SK-N-MC (cell line): ENCODE measurements at regions not wholly inside any gene's neighbourhood (a gene's known extent, or its start where the extent isn't known, plus 50 kb on each side); places are given as distances from the start of the nearest gene placed in this dataset.

ENCODE experiments used
- DNase-seq: peaks from one replicate; pipeline ENCODE4 v3.0.0-alpha.2; 2011; ENCODE audit warnings: low read depth, low spot score
- H3K27ac ChIP-seq: fragments of 200-600 bp; sonication (generic); 2 replicates; pipeline ENCODE4 v1.5.1; 2016; ENCODE audit warnings: mixed run types
- H3K36me3 ChIP-seq: fragments of 200-600 bp; sonication (generic); 2 replicates; pipeline ENCODE4 v1.6.1; 2017; ENCODE audit warnings: antibody characterized with exemption, low read length, mixed read lengths; ENCODE audit not compliant: insufficient read depth
- H3K4me3 ChIP-seq: fragments of 200-600 bp; sonication (generic); 2 replicates; pipeline ENCODE4 v1.5.1; 2016
- H3K9ac ChIP-seq: fragments of 200-600 bp; sonication (generic); 2 replicates; pipeline ENCODE4 v1.8.0; 2017; ENCODE audit warnings: mixed run types, mixed read lengths; ENCODE audit not compliant: insufficient read length
- H3K9me3 ChIP-seq: fragments of 200-600 bp; sonication (generic); 2 replicates; pipeline ENCODE4 v1.6.1; 2017; ENCODE audit warnings: low read depth, mild to moderate bottlenecking, antibody characterized with exemption, low read length, moderate library complexity, mixed read lengths
- EZH2 ChIP-seq: fragments of 200-600 bp; sonication (generic); IDR thresholded peaks from one replicate; pipeline ENCODE4 v1.6.1; 2017; ENCODE audit warnings: antibody characterized with exemption
- FOXP2 ChIP-seq: optimal IDR thresholded peaks from 2 replicates; pipeline ENCODE3; 2011; ENCODE audit warnings: mild to moderate bottlenecking, moderate library complexity; ENCODE audit not compliant: insufficient read depth; ENCODE audit errors: extremely low read length, control extremely low read depth
- POLR2AphosphoS5 ChIP-seq: IDR thresholded peaks from 2 replicates; pipeline ENCODE4 v1.6.1; 2012; ENCODE audit warnings: mild to moderate bottlenecking, low read depth, low read length, borderline replicate concordance

- no peak for DNase-seq
Observed at GRCh38 chr3:193794002-193794881, 201.2 kb downstream of the OPA1 start.

GRCh38 chr3:193795062-193795690, 202.2 kb downstream of the OPA1 start:
- no peak overlapping the region for H3K4me3 ChIP-seq
- H3K9ac ChIP-seq = no peak overlapping the region
- H3K9me3 ChIP-seq = no peaks in the 10 kb centered on the region
- no peak for TF ChIP-seq FOXP2
- TF ChIP-seq POLR2AphosphoS5 = no peak
- no peak for TF ChIP-seq EZH2
- no peaks in the 10 kb centered on the region for H3K36me3 ChIP-seq
- no peak overlapping the region for H3K27ac ChIP-seq
- DNase-seq = no peak

More at GRCh38 chr3:193794002-193794881, 201.2 kb downstream of the OPA1 start:
- Histone ChIP-seq H3K36me3 (no peaks in the 10 kb centered on the region), H3K9ac (no peak overlapping the region), H3K9me3 (no peaks in the 10 kb centered on the region), H3K27ac (no peak overlapping the region), H3K4me3 (no peak overlapping the region)
- TF ChIP-seq FOXP2 (no peak), POLR2AphosphoS5 (no peak), EZH2 (no peak)

GRCh38 chr3:193796089-193796488, 203.1 kb downstream of the OPA1 start:
- no peak overlapping the region for H3K4me3 ChIP-seq
- no peak for TF ChIP-seq POLR2AphosphoS5
- TF ChIP-seq FOXP2 = no peak
- no peak for TF ChIP-seq EZH2
- no peaks in the 10 kb centered on the region for H3K36me3 ChIP-seq
- no peak overlapping the region for H3K9ac ChIP-seq
- H3K9me3 ChIP-seq = no peaks in the 10 kb centered on the region
- H3K27ac ChIP-seq = no peak overlapping the region
- no peak for DNase-seq

- Histone ChIP-seq H3K36me3 (no peaks in the 10 kb centered on the region), H3K4me3 (no peak overlapping the region), H3K27ac (no peak overlapping the region), H3K9ac (no peak overlapping the region), H3K9me3 (no peaks in the 10 kb centered on the region)
- no peak for DNase-seq
- TF ChIP-seq EZH2 (no peak), FOXP2 (no peak), POLR2AphosphoS5 (no peak)
Observed at GRCh38 chr3:193797566-193797965, 204.6 kb downstream of the OPA1 start.

GRCh38 chr3:193798051-193798450, 205.0 kb downstream of the OPA1 start:
- no peak overlapping the region for H3K4me3 ChIP-seq
- no peak overlapping the region for H3K9ac ChIP-seq
- TF ChIP-seq EZH2 (no peak), POLR2AphosphoS5 (no peak), FOXP2 (no peak)
- DNase-seq = no peak
- H3K36me3 ChIP-seq = no peaks in the 10 kb centered on the region
- H3K9me3 ChIP-seq = no peaks in the 10 kb centered on the region
- no peak overlapping the region for H3K27ac ChIP-seq

- Histone ChIP-seq H3K27ac (peak overlapping the region; percentile 9; the same call in 1 of the 2 replicates), H3K9ac (no peak overlapping the region), H3K9me3 (no peaks in the 10 kb centered on the region), H3K36me3 (no peaks in the 10 kb centered on the region), H3K4me3 (no peak overlapping the region)
- no peak for TF ChIP-seq FOXP2
- no peak for TF ChIP-seq EZH2
- no peak for DNase-seq
Observed at GRCh38 chr3:193800138-193801043, 207.4 kb downstream of the OPA1 start.

DNA sequence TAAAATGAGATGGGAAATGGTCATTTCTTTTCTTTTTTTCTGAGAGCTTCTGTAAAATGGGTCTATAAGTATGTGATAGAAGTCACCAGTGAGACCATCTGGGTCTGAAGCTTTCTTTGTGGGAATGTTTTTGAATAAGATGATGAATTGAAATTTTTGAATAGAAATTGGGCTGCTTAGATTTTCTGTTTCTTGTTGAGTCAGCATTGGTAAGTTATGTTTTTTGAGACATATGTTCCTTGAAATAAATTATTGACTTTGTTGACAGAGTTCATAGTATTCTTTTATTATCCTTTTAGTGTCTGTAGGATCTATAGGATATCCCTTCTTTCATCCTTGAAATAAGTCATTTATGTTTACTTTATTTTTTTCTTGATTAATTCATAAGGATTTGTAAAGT, 208.1 kb downstream of the OPA1 start:
- TF ChIP-seq FOXP2 = no peak
- TF ChIP-seq EZH2 = no peak
- TF ChIP-seq POLR2AphosphoS5 = no peak
- peak overlapping the region; percentile 7; the same call in 1 of the 2 replicates for H3K27ac ChIP-seq
- DNase-seq = no peak

DNA sequence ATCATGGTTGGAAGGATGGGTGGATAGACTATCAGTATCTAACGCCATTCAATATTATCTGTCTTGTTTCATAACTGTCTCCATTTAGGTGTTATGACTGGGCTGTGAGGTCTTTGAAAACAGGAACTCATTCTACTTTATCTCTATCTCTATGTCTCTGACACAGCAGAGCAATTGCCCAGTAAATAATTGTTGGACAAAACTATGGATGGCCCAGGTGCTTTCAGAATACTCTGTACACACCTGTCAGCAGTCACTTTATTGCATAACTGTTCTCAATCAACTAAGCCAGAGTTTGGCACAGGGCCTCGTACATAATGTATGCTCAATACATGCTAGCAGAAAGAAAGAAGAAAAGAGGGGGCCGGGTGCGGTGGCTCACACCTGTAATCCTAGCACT, 210.3 kb downstream of the OPA1 start:
- H3K36me3 ChIP-seq = no peaks in the 10 kb centered on the region
- no peak overlapping the region for H3K27ac ChIP-seq
- no peak overlapping the region for H3K4me3 ChIP-seq
- no peak for TF ChIP-seq FOXP2
- TF ChIP-seq EZH2 = no peak
- TF ChIP-seq POLR2AphosphoS5 = no peak
- no peak for DNase-seq
- H3K9ac ChIP-seq = no peak overlapping the region
- no peaks in the 10 kb centered on the region for H3K9me3 ChIP-seq

More for the DNA sequence above, 208.1 kb downstream of the OPA1 start:
- Histone ChIP-seq H3K36me3 (no peaks in the 10 kb centered on the region), H3K9me3 (no peaks in the 10 kb centered on the region), H3K9ac (no peak overlapping the region), H3K4me3 (no peak overlapping the region)
